ENCODE measurements at regions not wholly inside any gene's neighbourhood (a gene's known extent, or its start where the extent isn't known, plus 50 kb on each side); places are given as distances from the start of the nearest gene placed in this dataset.

- H3K36me3 ChIP-seq (ENCODE audit: control insufficient read depth in 1 of 2, insufficient read depth in 2 of 2, low read length in 2 of 2) = no peaks in the 10 kb centered on the region
- H3K9ac ChIP-seq (ENCODE audit: low read depth in 1 of 2, low read length in 2 of 2) = no peak overlapping the region
- H3K27me3 ChIP-seq (ENCODE audit: control insufficient read depth in 1 of 2, insufficient read depth in 2 of 2, low read length in 2 of 2) = no peaks in the 10 kb centered on the region
- H3K9me3 ChIP-seq (ENCODE audit: control insufficient read depth in 1 of 2, low read length in 2 of 2) = no peaks in the 10 kb centered on the region
- no peak overlapping the region for H3K4me3 ChIP-seq (ENCODE audit: low read depth in 1 of 2, low read length in 2 of 2)
- H3K27ac ChIP-seq (ENCODE audit: low read depth, low read length) = no peak overlapping the region
- no peaks in the 10 kb centered on the region for H3K4me1 ChIP-seq (ENCODE audit: control insufficient read depth in 1 of 2, insufficient read depth in 2 of 2, low read length in 2 of 2)
Measured at GRCh38 chr10:78450239-78450638, 416.6 kb downstream of the RPS24 start.

DNA sequence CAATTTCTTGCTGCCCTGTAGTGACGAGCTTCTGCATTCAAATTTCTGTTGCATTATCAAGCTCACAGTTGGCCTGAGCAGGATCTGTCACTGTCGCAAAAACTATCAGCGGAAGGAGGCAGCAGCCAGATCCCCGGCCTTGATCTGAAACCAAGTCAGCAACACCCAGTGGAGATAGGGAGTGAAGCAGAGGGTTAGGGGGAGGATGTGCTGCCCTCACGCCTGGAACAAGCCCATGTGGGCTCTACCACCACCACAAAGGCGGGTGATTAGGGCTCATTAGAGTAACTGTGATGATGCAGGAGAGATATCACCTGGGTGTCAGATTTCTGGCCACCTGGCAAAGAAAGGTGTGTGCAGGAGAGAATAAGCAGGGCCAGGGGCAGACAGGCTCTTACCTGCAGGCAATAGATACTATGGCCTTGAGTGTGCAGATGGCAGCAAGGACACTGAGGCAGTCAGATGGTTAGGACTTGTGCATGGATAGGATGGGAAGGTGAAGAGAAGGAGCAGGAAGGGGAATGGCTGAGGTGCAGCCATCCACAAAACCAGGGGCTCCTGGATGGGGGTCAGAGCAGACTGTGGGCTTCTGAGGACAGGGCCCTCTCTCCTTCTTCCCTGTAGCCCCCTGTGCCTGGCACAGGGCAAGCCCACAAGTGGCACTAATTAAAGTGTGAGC lies 417.3 kb downstream of the RPS24 start:
- H3K9me3 ChIP-seq (ENCODE audit: control insufficient read depth in 1 of 2, low read length in 2 of 2) = no peaks in the 10 kb centered on the region
- no peak overlapping the region for H3K4me3 ChIP-seq (ENCODE audit: low read depth in 1 of 2, low read length in 2 of 2)
- H3K9ac ChIP-seq (ENCODE audit: low read depth in 1 of 2, low read length in 2 of 2) = no peak overlapping the region
- H3K27me3 ChIP-seq (ENCODE audit: control insufficient read depth in 1 of 2, insufficient read depth in 2 of 2, low read length in 2 of 2) = no peaks in the 10 kb centered on the region
- H3K27ac ChIP-seq (ENCODE audit: low read depth, low read length) = no peak overlapping the region
- no peaks in the 10 kb centered on the region for H3K4me1 ChIP-seq (ENCODE audit: control insufficient read depth in 1 of 2, insufficient read depth in 2 of 2, low read length in 2 of 2)
- H3K36me3 ChIP-seq (ENCODE audit: control insufficient read depth in 1 of 2, insufficient read depth in 2 of 2, low read length in 2 of 2) = no peaks in the 10 kb centered on the region

DNA sequence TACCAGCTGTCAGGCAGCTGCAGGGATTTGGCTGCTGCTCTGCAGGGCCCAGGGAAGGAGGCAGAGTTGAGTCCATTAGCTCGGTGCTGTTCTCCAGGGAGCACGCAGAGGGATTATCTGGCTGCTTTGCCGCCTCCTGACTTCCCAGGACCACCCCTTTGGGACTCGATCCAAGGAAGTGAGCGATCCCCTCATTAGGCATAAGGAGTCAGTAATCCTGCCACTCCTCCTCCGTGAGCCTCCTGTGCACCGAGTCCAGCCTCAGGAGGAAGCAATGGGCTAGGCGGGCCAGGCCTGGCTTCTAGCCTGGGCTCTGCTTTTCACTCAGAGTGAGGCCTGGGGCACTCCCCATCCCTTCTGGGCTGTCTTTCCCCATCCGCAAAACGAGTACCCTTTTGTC lies 417.9 kb downstream of the RPS24 start:
- Histone ChIP-seq H3K4me3 (ENCODE audit: low read depth in 1 of 2, low read length in 2 of 2) (no peak overlapping the region), H3K4me1 (ENCODE audit: control insufficient read depth in 1 of 2, insufficient read depth in 2 of 2, low read length in 2 of 2) (no peaks in the 10 kb centered on the region), H3K36me3 (ENCODE audit: control insufficient read depth in 1 of 2, insufficient read depth in 2 of 2, low read length in 2 of 2) (no peaks in the 10 kb centered on the region), H3K27me3 (ENCODE audit: control insufficient read depth in 1 of 2, insufficient read depth in 2 of 2, low read length in 2 of 2) (no peaks in the 10 kb centered on the region), H3K9me3 (ENCODE audit: control insufficient read depth in 1 of 2, low read length in 2 of 2) (no peaks in the 10 kb centered on the region), H3K27ac (ENCODE audit: low read depth, low read length) (no peak overlapping the region), H3K9ac (ENCODE audit: low read depth in 1 of 2, low read length in 2 of 2) (no peak overlapping the region)

GRCh38 chr10:78454123-78454645 lies 420.5 kb downstream of the RPS24 start:
- H3K27me3 ChIP-seq (ENCODE audit: control insufficient read depth in 1 of 2, insufficient read depth in 2 of 2, low read length in 2 of 2) = no peaks in the 10 kb centered on the region
- no peaks in the 10 kb centered on the region for H3K36me3 ChIP-seq (ENCODE audit: control insufficient read depth in 1 of 2, insufficient read depth in 2 of 2, low read length in 2 of 2)
- no peak overlapping the region for H3K4me3 ChIP-seq (ENCODE audit: low read depth in 1 of 2, low read length in 2 of 2)
- peaks cover 0 to 9% of the 10 kb centered on the region in 2 donors for H3K4me1 ChIP-seq (ENCODE audit: control insufficient read depth in 1 of 2, insufficient read depth in 2 of 2, low read length in 2 of 2)
- H3K9me3 ChIP-seq (ENCODE audit: control insufficient read depth in 1 of 2, low read length in 2 of 2) = no peaks in the 10 kb centered on the region
- H3K9ac ChIP-seq (ENCODE audit: low read depth in 1 of 2, low read length in 2 of 2) = no peak overlapping the region
- H3K27ac ChIP-seq (ENCODE audit: low read depth, low read length) = no peak overlapping the region

DNA sequence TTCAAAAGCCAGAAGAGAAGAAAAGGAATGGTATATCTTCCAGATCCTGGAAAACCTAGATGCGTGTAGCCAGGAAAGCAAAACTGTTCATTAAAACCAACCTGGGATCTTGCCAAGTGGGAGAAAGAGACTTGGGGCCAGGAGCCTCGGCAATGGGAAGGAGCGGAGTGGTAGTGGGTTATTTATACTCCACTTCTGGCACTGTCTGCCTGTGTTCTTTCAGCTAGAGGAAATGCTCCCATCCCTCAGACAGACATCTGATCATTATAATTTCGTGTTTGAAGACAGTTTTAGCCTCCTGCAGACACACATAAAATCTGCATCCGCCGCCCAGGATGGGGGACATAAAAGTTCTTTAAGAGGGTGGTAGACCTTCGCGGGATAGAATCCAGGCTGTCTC lies 421.6 kb downstream of the RPS24 start:
- Histone ChIP-seq H3K4me3 (ENCODE audit: low read depth in 1 of 2, low read length in 2 of 2) (no peak overlapping the region), H3K27me3 (ENCODE audit: control insufficient read depth in 1 of 2, insufficient read depth in 2 of 2, low read length in 2 of 2) (no peaks in the 10 kb centered on the region), H3K4me1 (ENCODE audit: control insufficient read depth in 1 of 2, insufficient read depth in 2 of 2, low read length in 2 of 2) (peaks cover 0 to 9% of the 10 kb centered on the region in 2 donors), H3K36me3 (ENCODE audit: control insufficient read depth in 1 of 2, insufficient read depth in 2 of 2, low read length in 2 of 2) (no peaks in the 10 kb centered on the region), H3K9ac (ENCODE audit: low read depth in 1 of 2, low read length in 2 of 2) (no peak overlapping the region), H3K27ac (ENCODE audit: low read depth, low read length) (no peak overlapping the region), H3K9me3 (ENCODE audit: control insufficient read depth in 1 of 2, low read length in 2 of 2) (no peaks in the 10 kb centered on the region)

DNA sequence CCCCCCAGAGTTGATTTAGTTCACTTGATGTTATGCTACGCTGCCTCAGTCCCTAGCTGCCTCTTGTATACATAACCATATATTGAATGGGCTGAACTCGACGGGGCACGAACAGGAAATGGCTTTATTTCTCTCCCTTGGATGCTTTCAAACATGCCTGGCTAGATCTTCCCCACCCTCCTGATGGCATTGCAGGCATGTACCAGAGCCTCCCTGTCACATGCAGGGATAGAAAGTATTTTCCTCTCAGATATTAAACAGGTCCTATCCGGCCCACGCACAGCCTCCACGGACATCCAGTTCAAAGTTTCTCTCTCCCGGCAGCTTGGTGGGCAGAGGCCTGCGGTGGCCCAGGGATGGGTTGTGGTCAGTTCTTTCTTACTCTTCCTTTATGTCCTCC lies 422.1 kb downstream of the RPS24 start:
- Histone ChIP-seq H3K9ac (ENCODE audit: low read depth in 1 of 2, low read length in 2 of 2) (no peak overlapping the region), H3K4me3 (ENCODE audit: low read depth in 1 of 2, low read length in 2 of 2) (no peak overlapping the region), H3K27ac (ENCODE audit: low read depth, low read length) (no peak overlapping the region)

DNA sequence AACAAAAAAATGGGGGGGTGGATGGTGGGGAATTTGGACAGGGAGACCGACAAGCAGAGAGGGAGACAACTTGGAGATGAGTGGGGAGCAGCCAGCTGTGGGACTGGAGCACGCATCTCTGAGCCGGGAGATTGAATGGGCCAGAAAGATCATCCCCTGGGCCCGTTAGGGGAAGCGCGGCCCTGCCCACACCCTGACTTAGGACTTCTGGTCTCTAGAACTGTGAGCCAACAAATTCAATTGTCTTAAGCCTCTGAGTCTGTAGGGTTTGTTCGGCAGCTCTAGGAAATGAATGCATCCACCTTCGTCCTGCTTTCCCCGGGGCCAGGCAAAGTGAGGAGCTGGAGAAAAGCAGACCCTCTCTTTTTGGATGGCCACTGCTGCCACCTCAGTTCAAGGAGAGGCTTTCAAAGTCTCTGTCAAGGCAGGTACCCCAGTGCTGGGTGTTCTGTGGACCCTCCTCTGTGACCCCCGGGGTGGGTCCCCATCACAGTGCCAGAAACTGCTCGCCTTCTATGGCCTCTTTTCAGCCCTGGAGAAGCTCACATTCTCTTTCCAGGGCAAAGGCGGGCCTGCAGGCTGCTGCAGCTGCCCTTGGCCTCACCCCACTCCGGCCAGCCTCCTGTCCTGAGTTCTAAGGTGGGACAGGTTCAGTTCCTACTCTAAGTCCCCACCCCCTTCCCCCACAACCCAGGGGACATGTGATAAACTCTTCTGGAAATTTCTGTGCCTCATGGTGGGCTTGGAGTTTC lies 423.2 kb downstream of the RPS24 start:
- Histone ChIP-seq H3K27me3 (ENCODE audit: control insufficient read depth in 1 of 2, insufficient read depth in 2 of 2, low read length in 2 of 2) (no peaks in the 10 kb centered on the region), H3K36me3 (ENCODE audit: control insufficient read depth in 1 of 2, insufficient read depth in 2 of 2, low read length in 2 of 2) (no peaks in the 10 kb centered on the region), H3K27ac (ENCODE audit: low read depth, low read length) (no peak overlapping the region), H3K9me3 (ENCODE audit: control insufficient read depth in 1 of 2, low read length in 2 of 2) (no peaks in the 10 kb centered on the region), H3K4me3 (ENCODE audit: low read depth in 1 of 2, low read length in 2 of 2) (no peak overlapping the region), H3K9ac (ENCODE audit: low read depth in 1 of 2, low read length in 2 of 2) (no peak overlapping the region), H3K4me1 (ENCODE audit: control insufficient read depth in 1 of 2, insufficient read depth in 2 of 2, low read length in 2 of 2) (peaks cover 0 to 9% of the 10 kb centered on the region in 2 donors)

More for the DNA sequence above, 422.1 kb downstream of the RPS24 start:
- Histone ChIP-seq H3K36me3 (ENCODE audit: control insufficient read depth in 1 of 2, insufficient read depth in 2 of 2, low read length in 2 of 2) (no peaks in the 10 kb centered on the region), H3K9me3 (ENCODE audit: control insufficient read depth in 1 of 2, low read length in 2 of 2) (no peaks in the 10 kb centered on the region), H3K4me1 (ENCODE audit: control insufficient read depth in 1 of 2, insufficient read depth in 2 of 2, low read length in 2 of 2) (peaks cover 0 to 9% of the 10 kb centered on the region in 2 donors), H3K27me3 (ENCODE audit: control insufficient read depth in 1 of 2, insufficient read depth in 2 of 2, low read length in 2 of 2) (no peaks in the 10 kb centered on the region)

GRCh38 chr10:78457804-78458482 lies 424.3 kb downstream of the RPS24 start:
- no peak overlapping the region for H3K9ac ChIP-seq (ENCODE audit: low read depth in 1 of 2, low read length in 2 of 2)
- H3K36me3 ChIP-seq (ENCODE audit: control insufficient read depth in 1 of 2, insufficient read depth in 2 of 2, low read length in 2 of 2) = no peaks in the 10 kb centered on the region
- no peak overlapping the region for H3K27ac ChIP-seq (ENCODE audit: low read depth, low read length)
- no peaks in the 10 kb centered on the region for H3K9me3 ChIP-seq (ENCODE audit: control insufficient read depth in 1 of 2, low read length in 2 of 2)
- H3K4me1 ChIP-seq (ENCODE audit: control insufficient read depth in 1 of 2, insufficient read depth in 2 of 2, low read length in 2 of 2) = peaks cover 0 to 9% of the 10 kb centered on the region in 2 donors
- no peaks in the 10 kb centered on the region for H3K27me3 ChIP-seq (ENCODE audit: control insufficient read depth in 1 of 2, insufficient read depth in 2 of 2, low read length in 2 of 2)
- H3K4me3 ChIP-seq (ENCODE audit: low read depth in 1 of 2, low read length in 2 of 2) = no peak overlapping the region

DNA sequence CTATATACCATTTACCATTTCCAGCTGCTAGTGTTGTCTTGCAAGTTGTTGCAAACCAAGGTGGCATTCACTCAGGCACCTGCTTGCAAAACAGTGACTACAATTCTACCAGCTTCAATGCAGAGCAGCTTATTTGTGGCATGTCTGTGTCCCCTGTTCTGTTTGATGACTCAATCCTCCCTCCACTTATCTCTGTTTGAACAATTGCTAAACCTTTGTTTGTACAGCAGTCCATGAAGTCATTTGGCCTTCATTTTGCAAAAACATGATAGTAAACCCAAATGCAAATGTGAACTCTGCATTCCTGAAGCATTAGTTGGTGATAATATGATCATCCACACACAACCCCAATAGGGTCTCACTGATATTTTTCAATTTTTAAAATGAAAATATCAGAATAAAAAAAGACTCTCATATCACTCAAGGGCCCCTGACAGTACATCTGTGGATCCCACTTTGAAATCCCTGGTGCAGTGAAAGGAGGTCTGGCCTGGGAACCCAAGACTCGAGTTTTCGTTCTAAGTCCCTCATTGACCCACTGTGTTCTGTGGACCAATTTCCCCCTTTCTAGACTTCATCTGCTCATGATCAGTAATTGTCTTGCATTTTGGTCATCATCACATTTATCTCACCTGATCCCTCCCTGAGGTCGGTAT lies 425.4 kb downstream of the RPS24 start:
- no peak overlapping the region for H3K27ac ChIP-seq (ENCODE audit: low read depth, low read length)
- H3K27me3 ChIP-seq (ENCODE audit: control insufficient read depth in 1 of 2, insufficient read depth in 2 of 2, low read length in 2 of 2) = no peaks in the 10 kb centered on the region
- no peaks in the 10 kb centered on the region for H3K36me3 ChIP-seq (ENCODE audit: control insufficient read depth in 1 of 2, insufficient read depth in 2 of 2, low read length in 2 of 2)
- H3K9me3 ChIP-seq (ENCODE audit: control insufficient read depth in 1 of 2, low read length in 2 of 2) = no peaks in the 10 kb centered on the region
- peaks cover 0 to 9% of the 10 kb centered on the region in 2 donors for H3K4me1 ChIP-seq (ENCODE audit: control insufficient read depth in 1 of 2, insufficient read depth in 2 of 2, low read length in 2 of 2)
- H3K9ac ChIP-seq (ENCODE audit: low read depth in 1 of 2, low read length in 2 of 2) = no peak overlapping the region
- H3K4me3 ChIP-seq (ENCODE audit: low read depth in 1 of 2, low read length in 2 of 2) = no peak overlapping the region
